Parathyroid adenoma (tissue), 2 donors: ENCODE measurements at regions not wholly inside any gene's neighbourhood (a gene's known extent, or its start where the extent isn't known, plus 50 kb on each side); places are given as distances from the start of the nearest gene placed in this dataset.

ENCODE experiments used
- H2AFZ ChIP-seq: fragments of 300-600 bp; sonication (generic); one replicate; pipeline ENCODE4 v1.7.0; 2017; ENCODE audit warnings: antibody characterized with exemption, mild to moderate bottlenecking
- H3K27ac ChIP-seq: fragments of 300-600 bp; sonication (generic); one replicate; pipeline ENCODE4 v1.7.0; 2017
- H3K27me3 ChIP-seq: fragments of 300-600 bp; sonication (generic); one replicate; pipeline ENCODE4 v1.7.0; 2017; ENCODE audit warnings: low read length; ENCODE audit not compliant: control insufficient read depth, insufficient read depth
- H3K36me3 ChIP-seq: fragments of 300-600 bp; sonication (generic); one replicate; pipeline ENCODE4 v1.7.0; 2017; ENCODE audit warnings: low read length; ENCODE audit not compliant: control insufficient read depth, insufficient read depth
- H3K4me1 ChIP-seq: fragments of 300-600 bp; sonication (generic); one replicate; pipeline ENCODE4 v1.7.0; 2017; ENCODE audit warnings: control low read depth
- H3K4me2 ChIP-seq: fragments of 300-600 bp; sonication (generic); one replicate; pipeline ENCODE4 v1.7.0; 2017; ENCODE audit warnings: low read length
- H3K4me3 ChIP-seq: fragments of 300-600 bp; sonication (generic); one replicate; pipeline ENCODE4 v1.7.0; 2017; ENCODE audit warnings: low read depth, low read length
- H3K79me2 ChIP-seq: fragments of 300-600 bp; sonication (generic); one replicate; pipeline ENCODE4 v1.7.0; 2017; ENCODE audit warnings: control low read depth
- H3K9ac ChIP-seq: fragments of 300-600 bp; sonication (generic); one replicate; pipeline ENCODE4 v1.7.0; 2017; ENCODE audit warnings: mild to moderate bottlenecking
- H3K9me3 ChIP-seq: fragments of 300-600 bp; sonication (generic); one replicate; pipeline ENCODE4 v1.7.0; 2017; ENCODE audit warnings: low read length; ENCODE audit not compliant: control insufficient read depth
- CTCF ChIP-seq: fragments of 300-600 bp; sonication (generic); IDR thresholded peaks from one replicate; pipeline ENCODE4 v1.7.0; 2017; ENCODE audit warnings: antibody characterized with exemption, mild to moderate bottlenecking
- donor health status: primary hyperparathyroidism.

GRCh38 chr11:82233201-82233600 lies 500.5 kb downstream of the FAM181B start:
- no peaks in the 10 kb centered on the region for H3K79me2 ChIP-seq
- H2AFZ ChIP-seq, result no peak overlapping the region
- H3K27me3 ChIP-seq, result no peaks in the 10 kb centered on the region
- H3K4me3 ChIP-seq, result no peak overlapping the region
- no peaks in the 10 kb centered on the region for H3K4me1 ChIP-seq
- no peak overlapping the region for H3K4me2 ChIP-seq
- no peaks in the 10 kb centered on the region for H3K9me3 ChIP-seq
- no peak overlapping the region for H3K27ac ChIP-seq
- H3K36me3 ChIP-seq, result no peaks in the 10 kb centered on the region
- no peak overlapping the region for H3K9ac ChIP-seq
- TF ChIP-seq CTCF, result no peak

DNA sequence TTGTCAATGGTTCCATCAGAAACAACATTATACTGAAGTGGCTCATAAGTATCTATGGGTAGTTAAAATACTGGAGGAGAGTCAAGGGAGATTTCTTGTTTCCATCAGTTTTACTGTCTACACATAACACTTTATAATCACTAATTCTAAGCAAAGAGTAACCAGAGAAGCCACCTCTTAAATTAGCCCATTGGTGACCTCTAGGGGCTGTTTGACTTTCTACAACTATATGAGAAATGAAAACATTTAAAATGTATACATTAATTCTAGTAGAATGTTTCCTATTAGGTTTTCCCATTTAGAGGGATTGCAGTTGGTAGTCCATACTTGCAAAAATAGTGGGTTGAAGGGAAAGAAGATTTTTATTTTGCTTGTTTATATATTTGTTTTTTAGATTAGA lies 504.3 kb downstream of the FAM181B start:
- H3K79me2 ChIP-seq, result no peaks in the 10 kb centered on the region
- no peak overlapping the region for H2AFZ ChIP-seq
- H3K27ac ChIP-seq, result no peak overlapping the region
- H3K4me2 ChIP-seq, result no peak overlapping the region
- no peaks in the 10 kb centered on the region for H3K4me1 ChIP-seq
- no peak overlapping the region for H3K9ac ChIP-seq
- no peak for TF ChIP-seq CTCF
- no peak overlapping the region for H3K4me3 ChIP-seq
- H3K36me3 ChIP-seq, result no peaks in the 10 kb centered on the region
- H3K9me3 ChIP-seq, result no peaks in the 10 kb centered on the region
- H3K27me3 ChIP-seq, result no peaks in the 10 kb centered on the region

DNA sequence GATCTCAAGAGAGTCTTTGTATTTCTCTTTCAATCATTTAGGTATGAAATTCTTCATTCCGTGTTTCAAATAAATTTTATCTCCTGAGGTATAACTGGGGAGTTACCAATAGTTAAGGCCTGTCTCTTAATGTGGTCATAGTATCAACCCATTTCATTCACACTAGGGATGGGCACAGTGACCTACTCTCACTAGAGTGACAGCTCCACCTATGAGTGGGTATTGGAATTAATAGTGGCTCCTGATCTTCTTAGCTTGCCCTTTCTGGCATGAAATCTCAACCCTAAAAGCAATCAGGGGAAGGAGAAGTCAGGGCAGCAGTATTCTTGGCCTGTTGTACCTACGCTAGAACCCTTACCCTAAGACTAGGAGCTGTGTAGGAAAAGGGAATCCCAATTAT lies 507.7 kb downstream of the FAM181B start:
- no peaks in the 10 kb centered on the region for H3K79me2 ChIP-seq
- H3K4me3 ChIP-seq, result no peak overlapping the region
- no peaks in the 10 kb centered on the region for H3K27me3 ChIP-seq
- H2AFZ ChIP-seq, result no peak overlapping the region
- TF ChIP-seq CTCF, result no peak
- no peak overlapping the region for H3K4me2 ChIP-seq
- no peaks in the 10 kb centered on the region for H3K36me3 ChIP-seq
- H3K27ac ChIP-seq, result no peak overlapping the region
- no peaks in the 10 kb centered on the region for H3K9me3 ChIP-seq
- no peaks in the 10 kb centered on the region for H3K4me1 ChIP-seq
- H3K9ac ChIP-seq, result no peak overlapping the region

- Histone ChIP-seq H3K9me3 (no peaks in the 10 kb centered on the region), H3K9ac (no peak overlapping the region), H3K27me3 (no peaks in the 10 kb centered on the region), H3K27ac (no peak overlapping the region), H3K4me2 (no peak overlapping the region), H3K79me2 (no peaks in the 10 kb centered on the region), H3K4me1 (no peaks in the 10 kb centered on the region), H3K4me3 (no peak overlapping the region), H3K36me3 (no peaks in the 10 kb centered on the region), H2AFZ (no peak overlapping the region)
- TF ChIP-seq CTCF, result no peak
These were observed 508.2 kb downstream of the FAM181B start for GRCh38 chr11:82225502-82225901.

DNA sequence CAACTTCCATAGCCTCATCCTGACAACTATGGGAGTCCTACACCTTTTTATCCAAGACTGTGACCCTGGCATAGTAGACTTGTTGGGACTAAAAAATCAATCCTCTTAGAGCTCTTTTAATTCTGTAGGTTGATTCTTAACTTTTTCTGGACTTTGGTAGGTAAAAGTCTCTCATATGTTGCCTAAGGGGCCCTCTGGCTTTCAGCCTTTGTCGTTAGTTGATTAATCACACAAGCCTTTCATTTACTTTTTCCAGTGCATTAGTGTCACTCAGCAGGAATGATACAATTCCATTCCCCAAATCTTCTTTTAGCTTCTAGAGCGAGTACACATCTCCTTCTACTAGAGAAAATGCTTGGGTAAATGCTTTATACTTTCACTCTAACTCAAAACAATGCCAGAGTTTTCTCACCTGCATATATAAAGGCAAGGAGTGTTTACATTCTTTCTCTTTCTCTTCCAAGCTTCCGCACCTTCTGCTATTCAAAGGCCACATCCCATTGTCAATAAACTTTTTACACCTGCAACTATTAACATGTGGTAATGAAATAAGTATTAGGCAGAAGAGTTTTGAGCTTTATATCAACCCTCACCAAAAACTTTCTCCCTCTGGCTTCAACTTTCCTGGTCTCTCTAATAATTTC lies 516.6 kb downstream of the FAM181B start:
- no peak overlapping the region for H3K27ac ChIP-seq
- H3K79me2 ChIP-seq, result no peaks in the 10 kb centered on the region
- no peak overlapping the region for H2AFZ ChIP-seq
- TF ChIP-seq CTCF, result no peak
- H3K36me3 ChIP-seq, result no peaks in the 10 kb centered on the region
- no peaks in the 10 kb centered on the region for H3K27me3 ChIP-seq
- H3K9me3 ChIP-seq, result no peaks in the 10 kb centered on the region
- no peak overlapping the region for H3K9ac ChIP-seq
- H3K4me3 ChIP-seq, result no peak overlapping the region
- no peak overlapping the region for H3K4me2 ChIP-seq
- no peaks in the 10 kb centered on the region for H3K4me1 ChIP-seq
